Activated CD8-positive, alpha-beta memory T cell treated with anti-CD3 and anti-CD28 coated beads, Interleukin-2, amount 10 ng/mL, durations not matched to agents 7 days and 5 days (primary cell): ENCODE measurements at regions not wholly inside any gene's neighbourhood (a gene's known extent, or its start where the extent isn't known, plus 50 kb on each side); places are given as distances from the start of the nearest gene placed in this dataset.

Experiments
- ATAC-seq: fragments of 150-1000 bp; cut with Tn5 transposase; one replicate; pipeline ENCODE4 v1.10.0; 2021; ENCODE audit warnings: moderate library complexity
- CTCF ChIA-PET: fragments of 350-600 bp; sonication (Branson Sonifier 250); formaldehyde crosslinking; loops from one replicate; lab custom pipeline; 2021; ENCODE audit warnings: antibody characterized with exemption; lab: Charles Lee
- DNase-seq: peaks from one replicate; pipeline ENCODE4 v3.0.0-alpha.2; 2020
- H3K27ac Mint-ChIP-seq: one replicate; pipeline ENCODE4 v1.8.0; 2021; ENCODE audit warnings: mild to moderate bottlenecking, mixed read lengths
- H3K27me3 Mint-ChIP-seq: one replicate; pipeline ENCODE4 v1.8.0; 2021; ENCODE audit warnings: mixed read lengths
- H3K36me3 Mint-ChIP-seq: one replicate; pipeline ENCODE4 v1.8.0; 2021; ENCODE audit warnings: mild to moderate bottlenecking, mixed read lengths
- H3K4me1 Mint-ChIP-seq: one replicate; pipeline ENCODE4 v1.8.0; 2021; ENCODE audit warnings: mixed read lengths
- H3K4me3 Mint-ChIP-seq: one replicate; pipeline ENCODE4 v1.8.0; 2021; ENCODE audit warnings: mild to moderate bottlenecking, moderate library complexity, mixed read lengths
- H3K9me3 Mint-ChIP-seq: one replicate; pipeline ENCODE4 v1.8.0; 2022; ENCODE audit warnings: low read depth, mixed read lengths

DNA sequence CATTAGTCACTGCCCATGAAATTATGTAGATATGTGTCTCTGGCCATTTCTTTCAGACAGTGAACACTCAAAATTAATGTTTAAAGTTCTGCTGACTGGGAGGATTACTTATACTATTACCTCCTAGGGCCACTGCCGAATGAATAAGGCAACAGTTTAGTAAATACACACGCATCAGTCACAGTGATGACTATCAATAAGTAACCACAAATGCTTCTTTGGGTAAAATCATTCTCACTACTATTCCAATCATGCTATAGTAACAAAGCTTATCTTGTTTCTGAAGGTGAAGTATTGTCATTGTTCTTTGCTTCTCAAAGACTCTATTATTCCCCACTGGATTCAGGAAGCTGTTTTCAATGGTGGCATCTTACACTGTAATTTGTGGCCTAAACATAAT, 478.8 kb downstream of the EPHA3 start:
- no peaks in the 10 kb centered on the region for H3K36me3 Mint-ChIP-seq
- DNase-seq, result no peak

DNA sequence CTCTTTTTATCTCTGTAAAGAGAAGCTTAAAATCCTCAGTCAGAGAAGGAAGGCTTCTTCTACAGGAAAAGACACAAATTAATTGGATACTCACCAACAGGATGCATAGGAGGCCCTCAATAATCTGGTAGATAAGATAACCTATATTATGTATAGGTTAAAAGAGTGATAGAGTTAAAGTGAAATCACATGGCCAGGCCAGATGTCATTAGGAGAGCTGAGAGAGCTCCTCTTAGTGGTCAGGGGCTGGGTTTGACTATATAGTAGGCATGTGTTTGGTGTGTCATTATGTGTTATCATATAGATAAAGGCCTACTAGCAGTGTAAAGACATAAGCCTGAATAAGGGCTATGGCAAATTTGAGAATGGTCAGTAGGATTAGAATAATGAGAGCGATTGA, 479.3 kb downstream of the EPHA3 start:
- ATAC-seq, result no peak
- H3K27ac Mint-ChIP-seq, result no peak overlapping the region

More for the DNA sequence above, 478.8 kb downstream of the EPHA3 start:
- no peak overlapping the region for H3K4me3 Mint-ChIP-seq
- ATAC-seq, result no peak
- peaks cover 3% of the 10 kb centered on the region for H3K9me3 Mint-ChIP-seq
- CTCF ChIA-PET, result no interaction called here
- no peaks in the 10 kb centered on the region for H3K27me3 Mint-ChIP-seq
- H3K4me1 Mint-ChIP-seq, result no peaks in the 10 kb centered on the region
- H3K27ac Mint-ChIP-seq, result no peak overlapping the region

DNA sequence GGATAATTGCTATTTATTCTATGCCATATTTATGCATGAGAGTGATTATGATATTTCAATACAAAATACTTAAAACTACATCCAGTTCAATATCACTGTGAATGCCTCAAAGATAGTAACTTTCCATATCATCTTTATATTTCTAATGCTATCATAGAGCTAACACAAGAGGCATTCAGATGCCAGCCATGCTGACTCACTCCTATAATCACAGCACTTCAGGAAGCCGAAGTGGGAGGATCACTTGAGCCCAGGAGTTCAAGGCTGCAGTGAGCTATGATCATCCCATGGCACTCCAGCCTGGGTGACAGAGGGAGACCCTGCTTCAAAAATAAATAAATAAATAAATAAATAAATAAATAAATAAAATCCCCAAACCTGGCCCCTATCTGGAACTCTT, 498.7 kb downstream of the EPHA3 start:
- peaks cover 16% of the 10 kb centered on the region for H3K9me3 Mint-ChIP-seq
- no peaks in the 10 kb centered on the region for H3K27me3 Mint-ChIP-seq
- H3K27ac Mint-ChIP-seq, result no peak overlapping the region
- no peak overlapping the region for H3K4me3 Mint-ChIP-seq
- no peaks in the 10 kb centered on the region for H3K4me1 Mint-ChIP-seq
- DNase-seq, result no peak
- no peaks in the 10 kb centered on the region for H3K36me3 Mint-ChIP-seq
- CTCF ChIA-PET, result no interaction called here
- ATAC-seq, result no peak

More for the DNA sequence above, 479.3 kb downstream of the EPHA3 start:
- Mint-ChIP-seq H3K27me3 (no peaks in the 10 kb centered on the region), H3K9me3 (peaks cover 3% of the 10 kb centered on the region), H3K4me3 (no peak overlapping the region), H3K36me3 (no peaks in the 10 kb centered on the region), H3K4me1 (no peaks in the 10 kb centered on the region)
- no peak for DNase-seq
- CTCF ChIA-PET, result no interaction called here

DNA sequence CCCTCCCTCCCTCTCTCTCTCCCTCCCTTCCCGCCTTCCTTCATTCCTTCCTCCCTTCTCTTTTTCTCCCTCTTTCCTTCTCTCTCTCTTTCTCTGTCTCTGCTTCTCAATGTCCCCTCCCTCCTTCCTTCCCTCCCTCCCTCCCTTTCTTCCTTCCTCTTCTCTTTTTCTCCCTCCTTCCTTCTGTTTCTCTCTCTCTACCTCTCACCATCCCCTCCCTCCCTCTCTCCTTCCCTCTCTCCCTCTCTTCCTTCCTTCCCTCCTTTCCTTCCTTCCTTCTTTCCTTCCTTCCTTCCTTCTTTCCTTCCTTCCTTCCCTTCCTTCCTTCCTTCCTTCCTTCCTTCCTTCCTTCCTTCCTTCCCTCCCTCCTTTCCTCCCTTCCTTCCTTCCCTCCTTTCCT, 504.6 kb downstream of the EPHA3 start:
- peaks cover 2% of the 10 kb centered on the region for H3K9me3 Mint-ChIP-seq
- CTCF ChIA-PET, result no interaction called here
- no peak for ATAC-seq

DNA sequence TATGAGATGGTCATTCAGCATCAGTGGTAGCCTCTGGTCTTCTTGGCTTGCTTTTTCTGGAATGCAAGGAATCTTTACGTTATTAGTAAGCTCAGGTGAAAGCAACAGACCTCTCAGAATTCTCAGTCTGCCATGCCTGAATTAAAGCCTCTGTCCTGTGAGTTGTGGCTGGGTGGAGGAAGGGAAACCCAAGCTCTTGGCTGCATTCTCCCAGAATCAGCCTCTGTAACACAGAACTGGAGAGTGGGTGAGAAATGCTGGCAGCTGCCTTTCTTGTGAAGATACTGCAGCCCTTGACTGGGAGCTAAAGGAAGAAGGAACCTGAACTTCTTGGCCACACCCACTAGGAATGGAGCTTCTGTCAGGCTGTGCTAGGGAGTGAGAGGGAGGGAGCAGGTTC, 505.8 kb downstream of the EPHA3 start:
- Mint-ChIP-seq H3K36me3 (no peaks in the 10 kb centered on the region), H3K9me3 (peaks cover 4% of the 10 kb centered on the region), H3K4me3 (no peak overlapping the region), H3K4me1 (no peaks in the 10 kb centered on the region), H3K27me3 (no peaks in the 10 kb centered on the region), H3K27ac (no peak overlapping the region)
- CTCF ChIA-PET, result no interaction called here
- DNase-seq, result no peak
- ATAC-seq, result no peak

More for the DNA sequence above, 504.6 kb downstream of the EPHA3 start:
- H3K27me3 Mint-ChIP-seq, result no peaks in the 10 kb centered on the region
- H3K27ac Mint-ChIP-seq, result no peak overlapping the region
- H3K4me3 Mint-ChIP-seq, result no peak overlapping the region
- H3K4me1 Mint-ChIP-seq, result no peaks in the 10 kb centered on the region
- no peaks in the 10 kb centered on the region for H3K36me3 Mint-ChIP-seq
- DNase-seq, result no peak

DNA sequence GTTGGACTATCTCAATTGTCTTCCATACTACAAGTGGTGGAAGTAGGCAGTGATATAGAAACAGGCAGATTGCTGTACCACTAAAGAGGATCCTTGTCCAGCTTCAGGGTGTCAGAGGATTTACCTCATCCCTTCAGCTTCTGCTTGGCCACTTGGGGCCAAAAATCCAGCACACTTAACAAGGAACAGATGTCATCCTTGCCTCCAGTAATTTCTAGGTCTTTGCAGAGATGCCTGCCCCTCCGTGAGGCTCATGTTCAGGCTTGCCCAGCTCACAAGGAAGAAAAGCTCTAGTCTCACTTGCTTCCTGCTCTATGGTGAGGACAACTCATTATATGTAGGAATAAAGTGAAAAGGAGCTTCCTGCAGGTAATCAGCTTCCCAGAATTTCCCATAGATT, 510.3 kb downstream of the EPHA3 start:
- no peak overlapping the region for H3K4me3 Mint-ChIP-seq
- CTCF ChIA-PET, result no interaction called here
- H3K9me3 Mint-ChIP-seq, result peaks cover 9% of the 10 kb centered on the region
- DNase-seq (no peak), ATAC-seq (no peak)
- no peaks in the 10 kb centered on the region for H3K36me3 Mint-ChIP-seq
- H3K27ac Mint-ChIP-seq, result no peak overlapping the region
- no peaks in the 10 kb centered on the region for H3K27me3 Mint-ChIP-seq
- no peaks in the 10 kb centered on the region for H3K4me1 Mint-ChIP-seq

DNA sequence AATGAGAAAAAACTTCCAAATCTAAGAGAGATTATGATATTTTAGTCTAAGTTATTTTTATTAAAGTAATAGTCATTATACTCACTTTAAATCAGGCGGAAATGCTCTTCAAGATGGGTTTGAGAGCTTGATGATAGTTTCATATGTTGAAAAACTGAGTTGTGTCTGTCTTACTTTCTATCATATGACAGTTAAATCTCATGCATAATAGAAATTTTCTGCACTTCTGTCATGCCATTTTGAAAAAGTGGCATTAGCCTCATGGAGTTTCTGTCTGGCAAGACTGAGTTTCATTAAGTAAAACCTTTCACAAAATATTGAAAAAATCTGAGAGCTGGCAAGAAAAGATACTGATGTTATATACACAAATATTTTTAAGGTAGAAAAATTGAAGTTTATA, 511.8 kb downstream of the EPHA3 start:
- Mint-ChIP-seq H3K9me3 (peaks cover 9% of the 10 kb centered on the region), H3K4me1 (no peaks in the 10 kb centered on the region), H3K27me3 (no peaks in the 10 kb centered on the region), H3K36me3 (no peaks in the 10 kb centered on the region), H3K4me3 (no peak overlapping the region), H3K27ac (no peak overlapping the region)
- no peak for DNase-seq
- CTCF ChIA-PET, result no interaction called here
- no peak for ATAC-seq

DNA sequence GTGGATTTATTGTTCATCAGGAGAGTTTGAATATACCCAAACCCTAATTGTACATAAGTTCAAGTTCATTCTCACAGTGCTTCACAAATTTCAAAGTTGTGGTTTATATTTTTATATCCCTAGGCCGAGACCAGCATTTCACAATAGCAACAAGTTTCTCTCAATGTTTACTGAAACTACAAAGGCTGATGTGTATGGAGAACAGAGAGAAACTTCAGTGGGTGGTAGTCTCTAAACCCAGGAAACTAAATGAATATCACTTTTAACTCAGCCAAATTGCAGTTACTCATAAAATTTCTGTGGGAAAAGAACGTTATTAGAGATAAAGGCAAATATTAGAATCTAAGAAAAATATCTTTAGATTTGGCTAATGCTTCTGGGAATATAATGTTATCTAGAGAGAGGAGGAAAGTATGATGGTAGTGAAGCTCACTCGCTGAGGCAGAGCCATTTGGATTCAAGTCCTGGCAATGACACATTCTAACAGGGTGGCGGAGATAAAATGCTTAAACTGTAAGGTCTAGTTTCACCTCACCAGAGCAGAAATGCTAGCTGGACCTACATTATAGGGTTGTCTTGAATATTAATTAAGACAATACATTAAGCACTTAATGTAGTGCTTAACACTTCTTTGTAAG, 514.8 kb downstream of the EPHA3 start:
- peaks cover 8% of the 10 kb centered on the region for H3K9me3 Mint-ChIP-seq
- no peaks in the 10 kb centered on the region for H3K27me3 Mint-ChIP-seq
- no peak overlapping the region for H3K27ac Mint-ChIP-seq
- no peak for DNase-seq
- H3K36me3 Mint-ChIP-seq, result no peaks in the 10 kb centered on the region
- no peaks in the 10 kb centered on the region for H3K4me1 Mint-ChIP-seq
- CTCF ChIA-PET, result no interaction called here
- ATAC-seq, result no peak
- no peak overlapping the region for H3K4me3 Mint-ChIP-seq

DNA sequence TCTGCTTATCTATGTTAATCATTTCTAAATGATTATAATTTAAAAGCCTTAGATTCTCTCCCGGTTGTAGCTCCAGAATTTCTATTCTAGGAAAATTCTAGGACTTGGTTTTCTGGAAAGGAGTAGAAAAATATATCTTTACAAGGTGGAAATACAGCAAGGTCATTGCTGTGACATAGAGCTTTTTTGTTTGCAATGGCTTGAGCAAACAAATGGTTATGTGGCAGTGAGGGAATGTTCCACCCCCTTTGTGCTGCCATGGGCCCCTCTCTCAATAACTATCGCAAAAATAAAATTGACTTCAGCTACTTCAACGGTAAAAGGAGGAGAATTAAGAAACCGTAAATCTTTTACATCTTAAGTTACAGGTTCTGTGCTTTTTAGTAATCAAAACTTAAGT, 517.1 kb downstream of the EPHA3 start:
- H3K36me3 Mint-ChIP-seq, result no peaks in the 10 kb centered on the region
- peaks cover 12% of the 10 kb centered on the region for H3K9me3 Mint-ChIP-seq
- ATAC-seq (no peak), DNase-seq (no peak)
- CTCF ChIA-PET, result no interaction called here
- H3K27ac Mint-ChIP-seq, result no peak overlapping the region
- no peaks in the 10 kb centered on the region for H3K27me3 Mint-ChIP-seq
- no peak overlapping the region for H3K4me3 Mint-ChIP-seq
- no peaks in the 10 kb centered on the region for H3K4me1 Mint-ChIP-seq

DNA sequence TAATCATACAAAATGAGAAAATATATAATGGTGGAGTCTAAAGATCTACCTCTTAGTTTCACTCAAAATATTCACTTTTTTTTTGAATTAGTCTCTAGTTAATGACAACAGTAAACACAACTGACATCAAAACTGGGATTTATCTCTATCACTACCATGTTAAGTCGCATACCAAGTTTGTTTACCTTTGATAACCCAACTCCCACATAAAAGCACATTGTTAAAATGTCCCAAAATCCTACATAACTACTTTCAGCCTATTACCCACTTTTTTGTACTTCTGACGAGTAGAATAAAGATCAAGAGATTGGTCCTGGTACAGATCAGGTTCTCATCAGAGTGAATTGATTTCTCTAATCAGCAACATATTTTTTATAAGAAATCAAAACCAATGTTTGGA, 518.5 kb downstream of the EPHA3 start:
- ATAC-seq (no peak), DNase-seq (no peak)
- CTCF ChIA-PET, result no interaction called here
- Mint-ChIP-seq H3K4me3 (no peak overlapping the region), H3K27ac (no peak overlapping the region), H3K4me1 (no peaks in the 10 kb centered on the region), H3K9me3 (peaks cover 12% of the 10 kb centered on the region), H3K36me3 (no peaks in the 10 kb centered on the region), H3K27me3 (no peaks in the 10 kb centered on the region)

DNA sequence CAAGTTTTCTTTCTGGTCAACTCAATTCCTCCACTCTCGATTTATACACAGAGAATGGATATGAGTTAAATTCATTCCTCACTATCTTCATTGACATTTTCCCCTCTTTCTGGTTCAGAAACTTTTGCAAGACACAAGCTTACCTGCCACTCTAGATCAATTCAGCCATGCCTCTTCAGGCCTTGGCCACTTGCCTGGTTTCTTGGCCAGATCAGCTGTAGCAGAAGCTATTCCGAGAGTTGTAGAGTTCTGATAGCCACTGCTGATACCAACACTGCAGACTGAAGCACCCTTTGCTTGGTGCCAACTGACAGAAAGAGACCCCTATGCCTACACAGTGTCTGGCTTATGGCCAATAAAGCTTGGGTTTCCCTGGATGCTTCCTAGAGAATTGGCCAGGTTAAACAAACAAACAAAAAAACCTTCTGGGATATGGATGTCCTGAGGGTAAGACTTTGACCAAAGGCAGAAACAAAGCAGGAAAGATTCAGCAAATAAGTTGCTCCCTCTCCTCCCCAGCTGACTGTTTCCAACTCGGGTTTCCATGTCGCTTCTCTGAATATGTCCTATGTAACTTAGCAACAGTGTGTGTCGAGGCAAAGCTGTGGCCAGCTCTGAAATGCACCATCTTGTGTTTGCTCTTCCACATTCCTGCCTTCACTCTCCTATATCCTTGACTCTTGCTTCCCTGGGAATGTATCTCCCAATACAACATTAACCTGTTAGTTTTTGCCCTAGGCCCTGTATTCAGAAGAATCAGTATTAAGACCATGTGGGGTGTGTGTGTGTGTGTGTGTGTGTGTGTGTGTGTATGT, 521.6 kb downstream of the EPHA3 start:
- Mint-ChIP-seq H3K4me1 (no peaks in the 10 kb centered on the region), H3K4me3 (no peak overlapping the region), H3K27me3 (no peaks in the 10 kb centered on the region), H3K9me3 (peaks cover 9% of the 10 kb centered on the region), H3K27ac (no peak overlapping the region), H3K36me3 (no peaks in the 10 kb centered on the region)
- CTCF ChIA-PET, result no interaction called here
- ATAC-seq, result no peak
- DNase-seq, result no peak

DNA sequence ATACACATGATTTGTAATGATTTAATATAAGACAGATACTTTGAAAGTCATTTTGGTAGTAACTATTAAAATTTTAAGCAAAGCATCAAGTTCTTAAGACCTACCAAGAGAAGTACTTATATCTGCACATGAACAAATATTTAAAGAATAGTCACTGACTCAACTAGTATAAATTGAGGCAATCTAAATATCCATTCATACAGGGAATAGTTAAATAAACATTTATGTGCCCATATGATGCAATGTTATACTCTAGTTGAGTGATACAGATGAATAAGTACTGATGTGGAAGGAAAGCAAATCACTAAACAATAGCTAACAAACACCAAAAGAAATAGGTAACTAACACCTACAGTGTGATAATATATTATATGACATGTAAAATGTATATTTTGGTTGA, 527.7 kb downstream of the EPHA3 start:
- CTCF ChIA-PET, result no interaction called here
- H3K27me3 Mint-ChIP-seq, result no peaks in the 10 kb centered on the region
- no peak for DNase-seq
- H3K4me3 Mint-ChIP-seq, result no peak overlapping the region
- no peak overlapping the region for H3K27ac Mint-ChIP-seq
- H3K36me3 Mint-ChIP-seq, result no peaks in the 10 kb centered on the region
- no peak for ATAC-seq
- H3K9me3 Mint-ChIP-seq, result peaks cover 4% of the 10 kb centered on the region
- no peaks in the 10 kb centered on the region for H3K4me1 Mint-ChIP-seq

DNA sequence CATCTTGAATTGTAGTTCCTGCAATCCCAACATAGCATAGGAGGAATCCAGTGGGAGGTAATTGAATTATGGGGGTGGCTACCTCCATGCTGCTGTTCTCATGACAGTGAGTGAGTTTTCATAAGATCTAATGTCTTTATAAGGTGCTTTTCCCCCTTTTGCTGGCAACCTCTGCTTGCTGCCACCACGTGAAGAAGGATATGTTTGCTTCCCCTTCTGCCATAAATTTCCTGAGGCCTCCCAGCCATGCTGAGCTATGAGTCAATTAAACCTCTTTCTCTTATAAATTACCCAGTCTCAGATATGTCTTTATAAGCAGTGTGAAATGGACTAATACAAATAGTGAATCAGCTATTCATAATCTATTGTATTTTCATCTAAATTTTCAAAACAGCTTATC, 537.3 kb downstream of the EPHA3 start:
- no peak overlapping the region for H3K27ac Mint-ChIP-seq

DNA sequence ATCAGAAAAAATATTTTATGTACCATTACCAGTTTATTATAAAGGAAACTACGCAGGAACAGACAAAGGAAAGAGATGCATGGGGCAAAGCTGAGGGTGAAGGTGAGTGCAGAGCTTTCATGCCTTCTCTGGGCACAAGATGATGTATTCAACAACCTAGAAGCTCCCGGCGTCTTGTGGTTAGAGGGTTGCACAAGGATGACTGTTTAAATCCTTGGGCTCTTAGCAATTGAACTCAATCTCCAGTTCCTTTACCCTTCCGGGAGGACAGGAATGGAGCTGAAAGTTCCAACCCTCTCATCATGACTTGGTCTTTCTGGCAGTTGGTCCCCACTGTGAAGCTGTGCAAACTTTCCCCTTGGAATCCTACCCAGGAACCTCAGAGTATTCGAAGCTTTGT, 542.0 kb downstream of the EPHA3 start:
- Mint-ChIP-seq H3K36me3 (no peaks in the 10 kb centered on the region), H3K27me3 (no peaks in the 10 kb centered on the region), H3K9me3 (peaks cover 6% of the 10 kb centered on the region), H3K27ac (no peak overlapping the region), H3K4me3 (no peak overlapping the region), H3K4me1 (no peaks in the 10 kb centered on the region)
- ATAC-seq (no peak), DNase-seq (no peak)
- CTCF ChIA-PET, result no interaction called here

More for the DNA sequence above, 537.3 kb downstream of the EPHA3 start:
- Mint-ChIP-seq H3K4me1 (no peaks in the 10 kb centered on the region), H3K4me3 (no peak overlapping the region), H3K36me3 (no peaks in the 10 kb centered on the region), H3K9me3 (peaks cover 9% of the 10 kb centered on the region), H3K27me3 (no peaks in the 10 kb centered on the region)
- DNase-seq, result no peak
- CTCF ChIA-PET, result no interaction called here
- no peak for ATAC-seq
